ENCODE measurements at regions not wholly inside any gene's neighbourhood (a gene's known extent, or its start where the extent isn't known, plus 50 kb on each side); places are given as distances from the start of the nearest gene placed in this dataset.

GRCh38 chr18:71252351-71252865 lies 963.6 kb downstream of the SOCS6 start:
- TF ChIP-seq GATA3 (IDR thresholded peaks at IDR 0.05; ENCODE audit: low read depth, low read length): no peak
- TF ChIP-seq GATA2 (IDR thresholded peaks at IDR 0.05; ENCODE audit: low read depth, low read length): no peak

- TF ChIP-seq GATA3 (IDR thresholded peaks at IDR 0.05; ENCODE audit: low read depth, low read length) (no peak), GATA2 (IDR thresholded peaks at IDR 0.05; ENCODE audit: low read depth, low read length) (no peak)
Observed at GRCh38 chr18:71250191-71250590, 961.3 kb downstream of the SOCS6 start.

GRCh38 chr18:71249791-71250190 lies 960.9 kb downstream of the SOCS6 start:
- TF ChIP-seq GATA2 (IDR thresholded peaks at IDR 0.05; ENCODE audit: low read depth, low read length): no peak
- no peak for TF ChIP-seq GATA3 (IDR thresholded peaks at IDR 0.05; ENCODE audit: low read depth, low read length)

DNA sequence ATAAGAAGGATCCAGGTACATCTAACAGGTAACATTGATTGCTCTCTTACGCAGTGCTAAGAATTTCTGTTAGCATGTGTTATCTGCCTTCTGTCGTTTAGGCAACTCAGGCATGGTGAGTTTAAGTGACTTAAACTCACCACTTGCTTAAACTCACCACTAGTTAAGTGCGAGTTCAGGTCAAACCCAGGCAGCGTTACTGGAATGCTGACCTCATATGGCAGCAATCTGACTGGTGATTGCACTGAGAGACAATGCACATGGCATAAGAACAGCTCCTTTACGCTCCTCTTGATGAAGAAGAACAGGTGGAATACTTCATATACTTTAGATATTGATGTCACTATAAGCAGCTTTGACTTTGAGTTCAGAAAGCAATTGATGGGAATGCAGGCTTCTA lies 954.1 kb downstream of the SOCS6 start:
- no peak for TF ChIP-seq GATA3 (IDR thresholded peaks at IDR 0.05; ENCODE audit: low read depth, low read length)
- no peak for TF ChIP-seq GATA2 (IDR thresholded peaks at IDR 0.05; ENCODE audit: low read depth, low read length)

- no peak for TF ChIP-seq GATA2 (IDR thresholded peaks at IDR 0.05; ENCODE audit: low read depth, low read length)
- TF ChIP-seq GATA3 (IDR thresholded peaks at IDR 0.05; ENCODE audit: low read depth, low read length): no peak
Observed at GRCh38 chr18:71238974-71239624, 950.3 kb downstream of the SOCS6 start.

GRCh38 chr18:71237641-71238040 lies 948.8 kb downstream of the SOCS6 start:
- no peak for TF ChIP-seq GATA3 (IDR thresholded peaks at IDR 0.05; ENCODE audit: low read depth, low read length)
- no peak for TF ChIP-seq GATA2 (IDR thresholded peaks at IDR 0.05; ENCODE audit: low read depth, low read length)

DNA sequence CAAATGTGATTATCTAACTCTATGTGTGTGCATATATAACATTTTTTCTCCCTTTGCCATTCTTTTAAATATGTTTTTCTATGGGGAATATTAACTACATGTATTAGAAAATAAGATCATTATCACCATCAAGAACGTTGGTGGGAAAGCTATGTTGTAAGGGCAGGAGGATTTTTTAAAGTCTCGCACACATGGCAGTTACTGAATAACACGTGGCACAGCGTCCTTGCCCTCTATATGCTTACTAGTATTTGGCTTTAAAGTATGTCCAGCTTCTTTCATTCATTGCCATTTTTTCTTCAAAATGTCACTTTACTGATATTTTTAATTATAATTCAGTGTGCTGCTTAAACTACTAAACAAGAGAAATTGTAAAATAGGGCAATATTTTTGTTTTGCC lies 944.3 kb downstream of the SOCS6 start:
- TF ChIP-seq GATA2 (IDR thresholded peaks at IDR 0.05; ENCODE audit: low read depth, low read length): no peak
- no peak for TF ChIP-seq GATA3 (IDR thresholded peaks at IDR 0.05; ENCODE audit: low read depth, low read length)

DNA sequence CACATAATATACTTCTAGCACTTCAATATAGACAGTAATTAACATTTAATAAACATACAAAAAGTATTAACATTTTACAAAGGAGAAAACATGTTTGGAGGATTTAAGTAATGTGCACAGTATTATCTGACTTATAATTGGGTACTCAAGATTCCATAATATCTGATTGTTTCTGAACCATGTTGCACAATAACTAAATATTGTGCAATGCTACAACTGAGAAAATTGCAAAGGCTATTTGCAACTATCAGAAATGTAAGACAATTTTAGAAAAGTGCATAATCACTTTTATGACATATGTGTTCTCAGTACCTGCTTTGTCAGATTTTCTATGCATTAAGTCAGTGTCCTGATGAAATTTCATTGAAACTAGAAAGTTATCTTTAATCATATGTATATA lies 934.6 kb downstream of the SOCS6 start:
- TF ChIP-seq GATA2 (IDR thresholded peaks at IDR 0.05; ENCODE audit: low read depth, low read length): no peak
- TF ChIP-seq GATA3 (IDR thresholded peaks at IDR 0.05; ENCODE audit: low read depth, low read length): no peak

GRCh38 chr18:71221405-71221804 lies 932.6 kb downstream of the SOCS6 start:
- TF ChIP-seq GATA2 (IDR thresholded peaks at IDR 0.05; ENCODE audit: low read depth, low read length) (no peak), GATA3 (IDR thresholded peaks at IDR 0.05; ENCODE audit: low read depth, low read length) (no peak)

- no peak for TF ChIP-seq GATA2 (IDR thresholded peaks at IDR 0.05; ENCODE audit: low read depth, low read length)
- TF ChIP-seq GATA3 (IDR thresholded peaks at IDR 0.05; ENCODE audit: low read depth, low read length): no peak
Observed at GRCh38 chr18:71212222-71212621, 923.4 kb downstream of the SOCS6 start.

GRCh38 chr18:71209944-71210343 lies 921.1 kb downstream of the SOCS6 start:
- TF ChIP-seq GATA3 (IDR thresholded peaks at IDR 0.05; ENCODE audit: low read depth, low read length) (no peak), GATA2 (IDR thresholded peaks at IDR 0.05; ENCODE audit: low read depth, low read length) (no peak)

DNA sequence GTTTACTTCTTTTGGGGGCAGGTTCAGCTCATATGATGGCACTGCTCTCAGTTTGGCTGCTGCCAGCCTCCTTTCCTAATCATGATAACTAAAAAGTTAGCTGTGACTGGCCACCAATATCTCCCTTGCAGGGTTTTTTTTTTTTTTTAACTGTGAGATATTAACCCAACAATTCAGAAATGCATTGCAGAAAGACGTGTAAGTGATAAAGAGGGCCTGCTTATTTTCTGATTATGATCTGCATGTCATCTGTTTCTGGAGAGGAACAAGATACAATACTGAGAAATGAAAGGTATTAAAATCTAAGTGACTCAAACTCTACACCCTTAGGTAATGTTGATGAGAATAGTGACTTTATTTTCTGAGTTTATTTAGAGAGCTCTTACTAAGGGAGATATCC lies 905.6 kb downstream of the SOCS6 start:
- TF ChIP-seq GATA2 (IDR thresholded peaks at IDR 0.05; ENCODE audit: low read depth, low read length) (peak; percentile 61), GATA3 (IDR thresholded peaks at IDR 0.05; ENCODE audit: low read depth, low read length) (peak; percentile 82)

DNA sequence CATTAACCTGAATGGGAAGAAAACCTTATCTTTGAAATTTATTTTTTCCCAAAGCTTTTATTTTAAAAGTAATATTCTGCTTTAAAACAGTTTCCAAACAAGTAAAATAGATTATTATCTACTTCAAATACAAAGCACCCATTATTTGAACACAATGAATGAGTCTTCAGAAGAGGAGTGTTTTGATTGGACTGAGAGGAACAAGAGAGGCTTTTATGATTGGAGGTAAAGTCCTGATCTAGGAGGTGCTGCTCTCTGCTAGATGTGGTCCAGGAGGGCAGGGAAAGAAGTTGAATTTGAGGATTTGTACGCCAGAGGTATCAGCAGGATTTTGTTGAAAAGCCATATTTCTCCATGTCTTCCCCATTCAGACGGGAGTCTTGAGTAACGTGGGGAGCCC lies 900.7 kb downstream of the SOCS6 start:
- TF ChIP-seq GATA2 (IDR thresholded peaks at IDR 0.05; ENCODE audit: low read depth, low read length): no peak
- TF ChIP-seq GATA3 (IDR thresholded peaks at IDR 0.05; ENCODE audit: low read depth, low read length): no peak

DNA sequence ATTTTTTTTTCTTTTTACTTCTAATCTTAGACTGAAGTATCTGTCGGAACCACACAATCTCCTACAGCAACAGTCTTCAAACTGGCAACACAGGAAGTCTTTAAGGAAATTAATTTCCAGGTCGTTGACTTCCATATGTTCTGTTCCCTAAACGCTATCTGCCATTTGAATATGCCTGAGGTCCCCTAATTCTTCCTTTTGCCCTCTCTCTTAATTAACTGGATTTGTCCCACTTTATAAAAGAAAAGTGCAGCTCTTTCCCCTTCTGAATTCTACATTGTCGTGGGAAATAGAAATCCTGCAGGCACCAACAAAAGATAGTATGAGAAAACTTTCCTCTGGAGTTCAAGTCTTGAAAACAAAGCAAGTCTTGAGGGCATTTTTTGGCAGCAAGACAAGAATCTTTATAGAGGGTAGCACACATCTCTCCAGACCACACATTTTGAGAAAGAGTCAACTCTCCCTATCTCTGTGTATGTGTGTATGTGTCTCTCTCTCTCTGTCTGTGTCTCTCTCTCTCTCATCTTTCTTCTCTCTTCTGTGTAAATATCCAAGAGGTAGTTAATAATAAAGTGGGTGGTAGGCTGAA lies 879.8 kb downstream of the SOCS6 start:
- TF ChIP-seq GATA3 (IDR thresholded peaks at IDR 0.05; ENCODE audit: low read depth, low read length) (no peak), GATA2 (IDR thresholded peaks at IDR 0.05; ENCODE audit: low read depth, low read length) (no peak)

- TF ChIP-seq GATA3 (IDR thresholded peaks at IDR 0.05; ENCODE audit: low read depth, low read length) (no peak), GATA2 (IDR thresholded peaks at IDR 0.05; ENCODE audit: low read depth, low read length) (no peak)
Observed at GRCh38 chr18:71136487-71136886, 847.6 kb downstream of the SOCS6 start.
